Fibroblast of lung (primary cell): ENCODE measurements at regions not wholly inside any gene's neighbourhood (a gene's known extent, or its start where the extent isn't known, plus 50 kb on each side); places are given as distances from the start of the nearest gene placed in this dataset.

Experiments
- DNase-seq, 2 donors: peaks; one replicate each; pipeline versions ENCODE4 v3.0.0 to v3.0.0-alpha.2; 2010; ENCODE audit warnings: low read depth in 2 of 2
- H2AFZ ChIP-seq: 2 replicates; pipeline ENCODE4 v1.5.1; 2012; ENCODE audit warnings: low read length, control low read depth, inconsistent platforms
- H3K27ac ChIP-seq: 2 replicates; pipeline ENCODE4 v1.5.1; 2011; ENCODE audit warnings: low read length, control low read depth; ENCODE audit not compliant: insufficient read depth
- H3K27me3 ChIP-seq: 2 replicates; pipeline ENCODE4 v1.5.1; 2011; ENCODE audit warnings: mild to moderate bottlenecking, low read length; ENCODE audit not compliant: control insufficient read depth, insufficient read depth
- H3K36me3 ChIP-seq: 2 replicates; pipeline ENCODE4 v1.5.1; 2011; ENCODE audit warnings: low read length; ENCODE audit not compliant: control insufficient read depth, insufficient read depth
- H3K4me1 ChIP-seq: 2 replicates; pipeline ENCODE4 v1.5.1; 2011; ENCODE audit warnings: low read length; ENCODE audit not compliant: control insufficient read depth, insufficient read depth; ENCODE audit errors: extremely low read depth
- H3K4me2 ChIP-seq: 2 replicates; pipeline ENCODE4 v1.5.1; 2011; ENCODE audit warnings: low read length, control low read depth; ENCODE audit not compliant: insufficient read depth; ENCODE audit errors: extremely low read depth
- H3K4me3 ChIP-seq, 4 experiments: fragments of 200-600 bp in 1 of 4; sonication (generic) in 1 of 4; replicated peaks in 1 of 4; 2 replicates each; pipeline ENCODE4 v1.5.1; 2011 to 2016; ENCODE audit warnings: low read length in 4 of 4, low read depth in 3 of 4, mild to moderate bottlenecking in 3 of 4, control low read depth in 2 of 4, inconsistent platforms in 1 of 4, mixed read lengths in 1 of 4; ENCODE audit not compliant: insufficient read depth in 1 of 4; ENCODE audit errors: control extremely low read depth in 1 of 4
- H3K79me2 ChIP-seq: 2 replicates; pipeline ENCODE4 v1.5.1; 2012; ENCODE audit warnings: mild to moderate bottlenecking, low read length, inconsistent platforms; ENCODE audit not compliant: control insufficient read depth, insufficient read depth
- H3K9ac ChIP-seq: 2 replicates; pipeline ENCODE4 v1.5.1; 2011; ENCODE audit warnings: mild to moderate bottlenecking, low read length, control low read depth; ENCODE audit not compliant: insufficient read depth
- H3K9me3 ChIP-seq: 2 replicates; pipeline ENCODE4 v1.5.1; 2012; ENCODE audit warnings: low read depth, low read length; ENCODE audit not compliant: control insufficient read depth, insufficient read depth
- H4K20me1 ChIP-seq: 2 replicates; pipeline ENCODE4 v1.5.1; 2011; ENCODE audit warnings: low read length; ENCODE audit not compliant: control insufficient read depth, insufficient read depth; ENCODE audit errors: extremely low read depth
- EZH2 ChIP-seq: IDR thresholded peaks from 2 replicates; pipeline ENCODE4 v1.5.1; 2012; ENCODE audit warnings: low read length, control low read depth, mild to moderate bottlenecking; ENCODE audit errors: missing control alignments
- TF ChIP-seq, protein P1 (sequence below), 2 donors: IDR thresholded peaks in 1 of 2; conservative IDR thresholded peaks in 1 of 2; 1 replicate in 1 of 2; 2 replicates in 1 of 2; pipeline ENCODE4 v1.5.1; 2011 to 2012; ENCODE audit warnings: low read length in 2 of 2, control low read depth in 1 of 2, inconsistent platforms in 1 of 2, low read depth in 1 of 2, mild to moderate bottlenecking in 1 of 2

DNA sequence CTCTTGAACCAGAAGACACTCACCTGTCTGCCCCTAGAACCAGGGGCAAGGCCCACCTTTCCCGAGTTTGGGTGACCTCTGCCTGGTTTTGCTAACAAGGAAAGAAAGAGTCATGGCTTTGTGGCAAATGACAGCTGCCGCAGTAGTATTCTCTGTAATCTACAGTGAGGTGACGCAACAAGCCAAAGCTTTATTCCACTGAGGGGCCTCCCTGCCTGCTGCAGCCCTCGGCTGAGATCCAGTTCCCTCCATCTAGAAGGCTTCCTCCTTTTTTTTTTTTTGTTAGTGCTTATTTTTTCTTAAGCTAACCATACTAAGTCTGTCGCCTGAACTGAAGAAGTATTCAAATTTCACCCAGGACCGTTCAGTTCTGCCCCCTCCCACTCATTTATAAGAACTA is 142.3 kb upstream of the TMCC3 start:
- Histone ChIP-seq H3K4me2 (no peak overlapping the region), H3K9me3 (no peaks in the 10 kb centered on the region), H3K27me3 (no peaks in the 10 kb centered on the region), H3K79me2 (no peaks in the 10 kb centered on the region), H3K27ac (no peak overlapping the region), H4K20me1 (no peaks in the 10 kb centered on the region), H2AFZ (no peak overlapping the region), H3K36me3 (no peaks in the 10 kb centered on the region), H3K9ac (no peak overlapping the region), H3K4me3 (no peak overlapping the region), H3K4me1 (no peaks in the 10 kb centered on the region)
- peak in 1 of 2 donors; percentile 49 for DNase-seq
- TF ChIP-seq, protein P1, sequence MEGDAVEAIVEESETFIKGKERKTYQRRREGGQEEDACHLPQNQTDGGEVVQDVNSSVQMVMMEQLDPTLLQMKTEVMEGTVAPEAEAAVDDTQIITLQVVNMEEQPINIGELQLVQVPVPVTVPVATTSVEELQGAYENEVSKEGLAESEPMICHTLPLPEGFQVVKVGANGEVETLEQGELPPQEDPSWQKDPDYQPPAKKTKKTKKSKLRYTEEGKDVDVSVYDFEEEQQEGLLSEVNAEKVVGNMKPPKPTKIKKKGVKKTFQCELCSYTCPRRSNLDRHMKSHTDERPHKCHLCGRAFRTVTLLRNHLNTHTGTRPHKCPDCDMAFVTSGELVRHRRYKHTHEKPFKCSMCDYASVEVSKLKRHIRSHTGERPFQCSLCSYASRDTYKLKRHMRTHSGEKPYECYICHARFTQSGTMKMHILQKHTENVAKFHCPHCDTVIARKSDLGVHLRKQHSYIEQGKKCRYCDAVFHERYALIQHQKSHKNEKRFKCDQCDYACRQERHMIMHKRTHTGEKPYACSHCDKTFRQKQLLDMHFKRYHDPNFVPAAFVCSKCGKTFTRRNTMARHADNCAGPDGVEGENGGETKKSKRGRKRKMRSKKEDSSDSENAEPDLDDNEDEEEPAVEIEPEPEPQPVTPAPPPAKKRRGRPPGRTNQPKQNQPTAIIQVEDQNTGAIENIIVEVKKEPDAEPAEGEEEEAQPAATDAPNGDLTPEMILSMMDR (conservative IDR thresholded peaks at IDR 0.05 in 1 of 2, IDR thresholded peaks at IDR 0.05 in 1 of 2; ENCODE audit: low read depth in 1 of 2, low read length in 2 of 2) = no peak
- TF ChIP-seq EZH2 = no peak

DNA sequence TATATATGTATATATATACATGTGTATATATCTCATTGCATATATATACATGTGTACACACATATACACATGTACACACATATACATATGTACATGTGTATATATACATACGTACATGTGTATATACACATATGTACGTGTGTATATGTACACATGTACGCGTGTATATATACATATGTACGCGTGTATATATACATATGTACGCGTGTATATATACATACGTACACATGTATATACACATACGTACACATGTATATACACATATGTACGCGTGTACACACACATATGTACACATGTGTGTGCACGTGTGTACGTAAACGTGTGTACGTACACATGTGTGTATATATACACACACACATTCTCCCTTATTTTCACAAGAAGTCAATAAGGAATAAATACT is 141.6 kb upstream of the TMCC3 start:
- DNase-seq = no peak
- Histone ChIP-seq H3K9ac (no peak overlapping the region), H3K4me2 (no peak overlapping the region), H3K4me1 (no peaks in the 10 kb centered on the region), H3K4me3 (no peak overlapping the region), H3K9me3 (no peaks in the 10 kb centered on the region), H4K20me1 (no peaks in the 10 kb centered on the region), H3K27me3 (no peaks in the 10 kb centered on the region), H3K79me2 (no peaks in the 10 kb centered on the region), H3K27ac (no peak overlapping the region), H2AFZ (no peak overlapping the region), H3K36me3 (no peaks in the 10 kb centered on the region)
- TF ChIP-seq, protein P1 (conservative IDR thresholded peaks at IDR 0.05 in 1 of 2, IDR thresholded peaks at IDR 0.05 in 1 of 2; ENCODE audit: low read depth in 1 of 2, low read length in 2 of 2) = no peak
- no peak for TF ChIP-seq EZH2

DNA sequence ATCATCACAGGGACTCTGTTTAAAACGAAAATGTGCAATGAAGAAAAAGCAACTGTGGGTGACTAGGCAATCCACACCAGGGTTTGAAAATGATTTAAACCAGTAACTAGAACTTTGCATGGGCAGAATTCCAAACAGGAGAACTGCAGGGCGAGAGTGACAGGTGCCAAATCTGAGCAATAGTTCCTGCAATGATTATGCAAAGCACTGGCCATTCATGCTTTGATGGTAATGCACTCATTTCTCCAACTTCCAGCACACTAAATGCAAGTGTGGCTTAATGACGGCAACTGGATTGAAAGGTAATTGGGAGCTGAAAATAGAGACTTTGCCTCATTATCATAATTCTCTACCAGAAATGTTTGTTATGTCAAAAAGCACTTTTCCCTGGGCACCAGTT is 140.5 kb upstream of the TMCC3 start:
- H3K9ac ChIP-seq = no peak overlapping the region
- no peaks in the 10 kb centered on the region for H3K27me3 ChIP-seq
- no peaks in the 10 kb centered on the region for H3K9me3 ChIP-seq
- no peaks in the 10 kb centered on the region for H3K36me3 ChIP-seq
- no peak for TF ChIP-seq EZH2
- TF ChIP-seq, protein P1 (conservative IDR thresholded peaks at IDR 0.05 in 1 of 2, IDR thresholded peaks at IDR 0.05 in 1 of 2; ENCODE audit: low read depth in 1 of 2, low read length in 2 of 2) = no peak
- H3K79me2 ChIP-seq = no peaks in the 10 kb centered on the region
- no peak overlapping the region for H3K27ac ChIP-seq
- no peak for DNase-seq
- H4K20me1 ChIP-seq = no peaks in the 10 kb centered on the region
- H3K4me1 ChIP-seq = no peaks in the 10 kb centered on the region
- no peak overlapping the region for H2AFZ ChIP-seq
- H3K4me2 ChIP-seq = no peak overlapping the region
- no peak overlapping the region for H3K4me3 ChIP-seq
